Stimulated activated CD4-positive, alpha-beta T cell treated with anti-CD3 and anti-CD28 coated beads, Interleukin-1b, Interleukin-23, amount 100 ng/mL, for 48 hours (primary cell): ENCODE measurements at regions not wholly inside any gene's neighbourhood (a gene's known extent, or its start where the extent isn't known, plus 50 kb on each side); places are given as distances from the start of the nearest gene placed in this dataset.

Source experiments
- DNase-seq: peaks from one replicate; pipeline ENCODE4 v3.0.0-alpha.2; 2020

DNA sequence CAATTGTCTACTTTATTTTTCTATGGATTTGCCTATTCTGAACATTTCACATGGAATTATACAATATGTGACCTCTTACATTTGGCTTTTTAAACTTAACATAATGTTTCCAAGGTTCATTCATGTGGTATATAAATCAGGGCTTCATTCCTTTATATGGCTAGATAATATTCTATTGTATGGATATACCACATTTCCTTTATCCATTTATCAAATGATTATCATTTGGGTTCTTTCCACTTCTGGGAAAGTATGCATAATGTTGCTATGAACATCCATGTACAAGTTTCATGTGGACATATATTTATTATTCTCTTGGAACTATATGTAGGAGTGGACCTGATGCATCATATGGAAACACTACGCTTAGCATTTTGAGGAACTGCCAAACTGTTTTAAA is 99.7 kb upstream of the NCKAP5 start:
- DNase-seq = no peak

DNA sequence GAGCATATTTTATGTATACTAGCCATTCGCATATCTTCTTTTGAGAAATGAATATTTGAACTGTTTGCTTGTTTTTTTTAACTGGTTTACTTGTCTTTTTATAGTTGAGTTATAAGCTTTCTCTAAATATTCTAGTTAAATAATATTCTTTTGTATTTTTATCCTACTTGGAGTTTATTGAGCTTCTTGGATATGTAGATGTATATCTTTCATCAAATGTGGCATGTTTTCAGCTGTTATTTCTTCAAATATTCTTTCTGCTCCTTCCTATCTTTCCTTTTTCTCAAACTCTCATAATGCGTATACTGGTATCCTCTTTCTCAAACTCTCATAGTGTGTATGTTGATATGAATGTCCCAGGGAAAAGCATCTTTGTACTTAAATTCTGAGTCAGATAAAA is 100.3 kb upstream of the NCKAP5 start:
- no peak for DNase-seq

DNA sequence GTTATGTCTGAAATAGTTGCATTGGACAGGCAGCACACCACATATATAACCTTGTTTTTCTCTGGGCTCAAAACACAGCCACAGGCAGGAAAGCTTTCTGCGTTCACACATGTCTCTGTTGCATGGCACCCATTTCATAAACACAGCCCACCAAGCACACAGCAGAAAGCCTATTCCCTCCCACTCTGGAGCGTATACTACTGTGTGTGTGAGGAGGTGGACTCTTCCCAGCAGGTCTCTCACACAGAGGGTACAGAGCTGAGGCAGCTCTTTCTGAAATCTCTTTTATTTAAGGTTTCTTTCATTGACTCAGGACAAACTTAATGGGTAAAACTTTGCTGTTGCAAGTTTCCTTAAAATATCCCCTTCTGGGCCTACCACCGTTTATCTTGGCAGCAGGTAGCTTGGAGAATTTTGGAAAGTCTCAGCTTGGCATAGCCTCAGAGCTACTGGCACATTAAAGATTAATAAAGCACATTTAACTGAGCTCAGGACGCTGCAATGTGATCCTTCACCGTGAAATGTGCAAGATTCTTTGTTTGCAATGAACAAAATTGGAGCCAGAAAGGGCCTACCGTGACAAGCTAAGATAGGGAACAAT is 105.1 kb upstream of the NCKAP5 start:
- no peak for DNase-seq

DNA sequence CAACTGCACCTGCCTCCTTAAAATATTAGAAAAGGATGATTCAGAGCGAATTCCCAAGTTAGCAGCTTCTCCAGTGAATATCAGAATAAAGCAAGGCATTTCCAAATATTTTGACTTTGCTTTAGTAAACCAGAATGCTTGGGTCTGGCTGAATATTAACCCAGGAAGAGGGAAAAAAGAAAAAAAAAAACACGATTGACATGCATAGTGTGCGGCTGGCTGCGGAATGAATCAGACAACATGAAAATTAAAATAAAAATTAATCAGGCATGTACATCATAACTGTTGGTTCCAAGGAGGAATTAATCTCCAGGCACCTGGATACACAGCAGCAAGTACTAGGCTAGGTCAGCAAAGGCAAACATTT is 105.8 kb upstream of the NCKAP5 start:
- no peak for DNase-seq

DNA sequence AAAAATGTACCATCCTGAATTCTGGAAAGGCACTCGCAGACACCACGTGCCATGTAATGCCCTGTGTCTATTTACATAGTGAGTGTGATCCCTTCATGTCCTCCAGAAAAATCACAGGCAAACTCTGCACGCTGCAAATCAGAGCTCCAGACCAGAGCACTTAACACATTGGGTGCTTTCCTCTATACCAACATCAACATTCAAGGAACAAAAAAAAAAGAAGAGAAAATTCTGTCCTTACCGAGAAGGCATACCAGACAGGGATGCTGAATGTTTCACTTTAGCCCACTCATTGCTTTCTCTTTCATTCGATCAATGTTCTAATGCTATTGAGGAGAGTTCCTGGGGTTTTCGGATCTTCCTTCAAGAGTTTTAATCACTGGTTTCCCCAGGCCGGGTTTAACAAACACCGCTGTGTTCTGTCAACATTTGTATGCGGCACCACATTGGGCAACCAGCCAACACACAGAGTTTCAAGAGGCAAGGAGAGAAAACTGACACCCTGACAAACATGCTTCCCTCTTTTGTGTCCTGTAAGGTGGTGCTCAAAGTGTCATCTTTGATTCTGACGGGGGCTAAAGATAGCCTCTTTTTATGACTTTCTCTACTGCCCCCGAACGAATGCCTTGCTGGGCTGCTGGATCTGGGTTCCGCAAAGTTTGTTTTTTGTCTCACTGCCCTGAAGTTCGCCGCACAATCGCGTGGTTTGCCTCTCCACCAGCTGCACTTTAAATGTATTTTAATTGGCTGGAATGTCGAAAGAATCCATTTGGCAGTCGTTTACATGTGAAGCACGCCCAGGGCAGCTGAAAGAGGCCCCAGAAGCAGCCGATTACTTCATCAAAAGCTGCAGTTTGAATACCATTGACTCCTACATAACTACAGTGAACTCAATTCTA is 106.4 kb upstream of the NCKAP5 start:
- DNase-seq = no peak

DNA sequence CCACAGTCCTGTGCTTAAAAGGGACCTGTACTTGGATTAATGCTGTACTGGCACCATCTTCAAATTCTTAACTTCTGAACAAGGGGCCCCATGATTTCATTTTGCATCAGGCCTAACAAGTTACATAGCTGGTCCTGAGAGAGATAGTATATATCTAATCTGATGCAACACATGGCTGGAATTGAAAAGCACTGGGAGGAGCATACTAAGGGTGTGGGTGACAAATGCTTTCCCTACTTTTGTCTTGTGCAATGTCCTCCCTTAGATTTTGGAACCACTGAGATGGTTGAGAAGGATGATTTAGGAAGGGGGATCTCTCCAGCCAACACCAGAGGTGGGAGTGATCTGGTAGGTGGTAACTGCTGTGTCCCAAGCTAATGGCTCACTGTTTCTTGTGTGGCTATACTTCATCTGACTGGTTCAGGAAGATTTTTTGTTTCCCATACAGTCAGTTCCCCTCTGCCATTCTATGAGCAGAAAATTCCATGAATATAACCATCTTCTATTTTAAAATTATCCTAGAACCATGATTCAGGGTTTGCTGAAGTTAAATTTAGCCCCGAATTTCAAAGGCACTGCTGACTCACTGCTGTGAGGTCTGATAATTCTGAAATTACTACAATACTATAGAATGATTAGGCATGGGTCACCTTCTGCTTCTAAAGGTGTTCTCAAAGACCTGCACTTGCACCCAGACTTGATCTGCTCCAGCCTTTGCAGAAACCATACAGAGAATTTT is 108.3 kb upstream of the NCKAP5 start:
- no peak for DNase-seq

DNA sequence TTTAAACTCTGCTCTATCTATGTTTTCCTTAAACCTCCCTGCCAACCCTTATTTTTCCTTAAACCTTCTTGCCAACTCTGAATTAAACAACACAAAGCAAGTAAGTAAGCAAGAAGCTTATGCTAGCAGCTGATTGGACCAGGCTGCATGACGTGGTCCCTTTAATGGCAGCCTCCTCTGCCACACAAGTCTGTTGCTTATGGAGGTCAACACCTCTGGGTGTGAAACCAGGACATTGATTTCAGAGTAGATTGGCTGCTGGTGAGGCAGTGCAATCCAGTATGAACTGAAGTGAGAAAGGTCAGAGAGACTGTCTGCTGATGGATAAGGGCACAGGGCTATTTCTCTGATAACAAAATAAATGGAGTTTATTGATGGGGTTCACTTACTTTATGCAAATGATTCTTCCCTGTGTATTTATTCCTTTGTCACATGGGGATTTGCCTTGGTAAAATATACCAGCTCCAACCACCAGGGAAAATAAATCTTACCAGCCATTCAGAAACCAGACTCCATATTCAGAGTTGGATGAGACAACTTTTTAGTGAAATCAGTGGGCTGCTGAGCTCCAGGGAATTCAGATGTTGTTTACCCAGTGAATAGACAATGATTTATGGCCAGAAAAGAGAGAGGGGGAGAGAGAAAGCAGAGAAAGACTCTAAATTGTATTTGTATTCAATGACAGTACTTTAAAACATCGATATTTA is 112.2 kb upstream of the NCKAP5 start:
- no peak for DNase-seq

DNA sequence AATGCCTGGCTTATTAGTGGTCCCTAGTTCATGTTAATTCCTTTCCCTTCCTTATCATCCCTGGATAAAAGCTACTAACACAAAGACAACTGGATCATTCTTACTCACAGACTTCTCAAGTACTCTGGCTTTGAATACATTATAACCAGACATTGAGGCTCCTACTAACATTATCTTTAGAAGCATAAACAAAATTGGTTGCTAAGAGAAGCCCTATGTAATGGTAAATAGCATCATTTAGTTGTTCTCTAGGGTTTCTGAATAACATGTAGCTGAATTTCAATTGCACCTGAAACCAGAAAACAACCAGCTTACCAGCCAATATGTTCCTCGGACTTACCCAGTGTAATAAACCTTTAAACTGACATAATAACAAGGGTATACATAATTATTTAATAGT is 114.1 kb upstream of the NCKAP5 start:
- no peak for DNase-seq

DNA sequence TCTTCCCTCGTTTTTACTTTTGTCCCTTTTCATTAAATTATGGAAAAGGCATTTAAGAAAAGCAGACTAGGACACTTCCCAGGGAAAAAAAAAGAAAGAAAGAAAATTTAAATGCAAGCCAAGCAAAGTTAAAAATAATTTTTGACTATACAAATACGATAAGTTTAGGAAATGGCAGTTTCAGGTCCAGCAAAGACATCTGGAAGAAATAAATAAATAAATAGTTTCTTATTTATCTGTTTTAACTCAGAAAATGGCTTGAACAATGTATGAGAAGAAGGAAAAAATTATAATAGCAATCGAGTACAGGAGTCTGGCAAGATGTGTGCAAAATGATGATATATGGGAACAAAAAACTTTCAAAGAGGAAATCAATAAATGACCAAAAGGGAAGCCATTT is 114.6 kb upstream of the NCKAP5 start:
- DNase-seq = no peak

DNA sequence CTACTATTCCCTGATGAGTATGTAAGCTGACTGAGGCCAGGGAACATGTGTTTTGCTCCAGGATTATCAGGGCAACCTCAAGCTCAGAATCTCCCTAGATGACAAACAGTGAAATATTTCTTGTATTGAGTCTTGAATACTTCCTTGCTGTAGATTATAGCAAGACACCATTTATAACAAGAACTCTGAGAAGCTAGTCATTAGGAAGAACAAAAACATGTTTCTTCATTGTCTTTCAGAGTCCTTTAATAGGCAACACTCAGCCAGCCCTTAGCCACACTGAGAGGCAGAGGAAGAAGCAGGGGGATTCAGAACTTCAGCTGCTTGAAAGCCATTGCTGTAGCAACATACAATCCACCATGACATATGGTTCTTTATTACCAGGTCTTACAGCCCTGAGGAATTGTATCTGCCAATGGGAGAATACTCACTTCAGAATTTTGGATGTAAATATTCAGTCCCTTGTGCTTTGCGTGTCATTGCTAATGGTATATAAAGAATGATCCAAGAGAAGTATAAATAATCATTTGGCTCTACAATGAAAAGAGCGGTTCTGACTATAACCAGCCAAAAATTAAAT is 117.5 kb upstream of the NCKAP5 start:
- no peak for DNase-seq

DNA sequence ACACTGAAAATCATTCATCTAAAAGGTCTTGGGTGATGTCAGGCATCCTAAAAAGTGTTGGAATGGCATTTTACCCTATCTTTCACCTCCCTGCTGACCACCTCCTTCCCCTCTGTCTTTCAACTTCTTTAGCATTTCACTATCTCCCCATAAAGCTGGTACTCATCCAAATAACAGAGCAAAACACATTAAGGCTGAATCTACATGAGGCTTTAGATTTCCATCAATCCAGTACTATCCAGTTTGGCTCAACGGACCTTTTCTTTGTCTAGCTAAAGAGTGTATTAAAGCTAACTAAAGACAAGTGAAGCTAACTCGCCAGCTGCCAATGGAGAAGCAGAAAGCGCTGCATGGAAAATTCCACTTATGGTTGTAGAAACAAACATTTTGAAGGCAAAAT is 122.5 kb upstream of the NCKAP5 start:
- no peak for DNase-seq

DNA sequence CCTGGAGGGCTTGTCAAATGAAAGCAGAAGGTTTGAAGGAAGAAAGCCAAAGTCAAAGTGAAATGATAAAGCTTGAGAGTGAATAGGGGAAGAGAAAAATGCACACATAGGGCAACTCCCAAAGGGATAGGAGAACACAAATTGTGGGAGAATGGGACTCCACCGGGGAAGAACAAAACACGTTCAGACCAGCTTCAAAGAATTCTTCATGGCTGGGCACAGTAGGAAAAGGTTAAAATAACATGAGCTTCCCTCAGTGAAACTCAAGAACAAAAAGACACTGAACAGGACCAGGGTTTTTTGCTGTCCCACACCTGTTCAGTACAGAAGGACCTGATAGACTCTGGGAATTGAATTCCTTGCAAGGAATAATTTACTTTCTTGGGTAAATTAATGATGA is 123.1 kb upstream of the NCKAP5 start:
- DNase-seq = no peak

DNA sequence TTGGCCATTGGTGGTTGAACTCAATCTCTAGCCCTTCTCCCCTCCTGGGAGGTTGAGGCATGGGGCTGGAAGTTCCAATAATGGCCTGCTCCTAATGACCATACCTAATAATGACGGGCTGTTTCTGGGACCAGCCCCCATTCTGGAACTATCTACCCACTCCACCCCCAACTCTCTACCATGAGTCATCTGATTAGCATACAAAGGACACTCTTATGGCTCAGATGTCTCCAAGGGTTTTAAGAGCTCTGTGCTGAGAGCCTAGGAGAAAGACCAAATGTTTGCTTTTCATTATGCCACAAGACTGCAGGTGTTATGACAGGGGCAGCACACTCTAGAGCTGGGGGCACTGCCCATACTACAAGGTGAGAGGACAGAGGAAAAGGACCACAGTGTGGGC is 137.0 kb upstream of the NCKAP5 start:
- no peak for DNase-seq

DNA sequence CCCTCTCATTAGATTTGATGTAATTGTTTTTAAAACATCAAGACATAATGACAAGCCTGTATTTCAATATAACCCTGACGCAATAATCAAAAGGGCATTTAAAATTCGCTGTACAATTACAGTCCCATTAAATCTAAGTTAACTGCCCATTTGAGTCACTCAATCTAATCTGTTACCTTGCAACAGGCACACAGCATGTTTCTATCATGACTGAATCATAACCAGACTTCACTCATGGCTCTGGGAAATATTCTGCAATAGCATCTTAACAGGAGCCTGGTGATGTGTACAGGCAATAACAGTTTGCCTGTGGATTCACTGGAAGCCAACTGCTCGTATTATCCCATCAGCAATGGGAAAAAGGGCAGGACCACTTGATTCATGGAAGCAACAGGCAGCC is 142.3 kb upstream of the NCKAP5 start:
- no peak for DNase-seq

DNA sequence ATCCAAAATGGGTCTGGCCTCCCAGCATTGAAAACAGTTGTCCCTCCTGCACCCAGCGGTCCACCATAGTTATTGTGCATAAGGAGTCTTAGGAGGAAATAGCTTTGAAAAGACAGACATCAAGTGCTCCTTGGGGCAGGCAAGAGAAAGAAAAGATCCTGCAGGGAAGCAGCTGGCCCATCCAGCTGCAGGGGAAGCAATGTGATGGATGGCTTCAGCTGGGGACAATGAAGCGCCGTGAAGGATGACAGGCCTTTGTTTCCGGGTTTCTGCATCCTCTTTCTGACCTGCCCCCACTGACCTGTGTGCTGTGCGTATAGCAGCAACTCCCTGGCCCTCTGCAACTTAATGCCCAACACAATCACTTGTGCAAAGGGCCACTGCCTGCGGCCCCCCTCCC is 142.9 kb upstream of the NCKAP5 start:
- DNase-seq = no peak

DNA sequence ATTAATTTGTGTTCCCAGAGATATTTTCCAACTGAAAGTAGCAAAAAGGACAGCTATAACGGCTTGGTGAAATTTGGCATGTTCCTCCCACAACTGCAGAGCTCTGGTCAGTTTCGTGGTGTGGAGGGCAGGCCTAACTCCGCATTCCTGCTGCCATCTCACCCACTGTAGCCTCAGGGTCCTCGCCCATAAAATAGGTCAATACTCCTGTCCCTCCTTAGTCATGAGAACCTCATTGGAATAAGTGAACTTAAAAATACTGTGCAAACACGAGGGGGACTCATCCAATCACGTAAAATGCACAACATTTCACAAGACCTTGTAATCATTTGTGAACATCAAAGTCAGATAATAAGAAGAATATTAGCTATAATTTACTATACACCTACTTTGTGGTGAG is 143.5 kb upstream of the NCKAP5 start:
- no peak for DNase-seq

DNA sequence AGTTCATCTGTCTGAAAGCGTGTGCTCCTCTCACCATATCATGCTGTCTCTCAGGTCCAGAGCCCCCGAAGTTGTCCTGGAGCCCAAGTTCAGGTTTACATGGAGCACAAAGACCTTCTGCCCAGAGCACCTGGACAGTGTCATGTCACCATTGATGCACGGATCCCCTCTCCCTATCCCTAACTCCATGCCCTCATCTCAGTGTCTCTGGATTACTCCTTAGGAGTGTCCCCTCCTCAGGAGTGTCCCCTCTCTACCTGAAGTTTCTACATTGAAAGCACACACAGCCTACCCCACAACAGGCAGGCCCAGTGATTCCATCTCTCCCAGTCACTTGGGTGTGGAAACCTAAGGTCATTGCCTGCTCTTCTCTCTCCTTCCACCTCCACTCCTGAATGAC is 144.1 kb upstream of the NCKAP5 start:
- DNase-seq = no peak

DNA sequence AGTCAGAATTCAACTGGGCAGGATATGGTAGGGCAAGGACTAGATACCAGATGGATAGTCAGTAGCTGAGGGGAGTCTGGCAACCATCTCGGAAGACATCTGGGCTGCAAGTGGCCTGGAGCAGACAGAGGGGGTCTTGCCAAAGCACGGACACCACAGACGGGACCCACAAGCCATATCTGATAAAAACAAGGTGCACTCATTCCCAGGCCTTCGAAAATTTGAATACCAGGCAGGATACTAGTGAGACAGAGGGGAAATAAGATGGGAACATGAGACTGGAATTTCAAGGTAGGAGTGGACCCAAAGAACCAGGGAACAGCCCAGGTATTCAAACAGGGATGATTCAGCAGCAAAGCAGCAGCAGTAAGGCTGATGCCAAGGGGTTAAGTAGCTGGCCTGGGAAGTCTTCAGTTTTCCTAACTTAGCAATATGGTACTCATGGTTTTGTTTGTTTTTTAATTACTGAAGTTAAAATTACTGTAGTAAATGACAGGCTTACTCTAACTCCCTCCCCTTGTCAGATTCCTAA is 144.9 kb upstream of the NCKAP5 start:
- no peak for DNase-seq

DNA sequence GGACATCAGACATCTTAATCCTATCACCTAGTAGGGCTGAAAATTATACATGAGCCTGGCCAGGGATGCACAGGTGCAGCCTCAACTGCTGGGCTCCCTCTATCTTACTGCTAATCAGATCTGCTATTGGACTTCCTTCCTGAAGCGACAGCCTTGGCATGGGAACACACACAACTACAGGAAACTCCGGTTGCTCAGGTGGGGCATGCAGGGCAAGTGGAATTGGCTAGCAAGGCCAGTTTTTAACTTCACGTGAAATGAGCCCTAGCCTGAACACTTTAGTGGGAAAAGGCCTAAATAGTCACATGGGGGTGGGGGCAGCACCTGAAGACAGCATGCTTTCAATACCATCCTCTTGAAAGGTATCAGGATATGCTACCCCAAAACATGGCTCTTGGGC is 147.9 kb upstream of the NCKAP5 start:
- DNase-seq = no peak

DNA sequence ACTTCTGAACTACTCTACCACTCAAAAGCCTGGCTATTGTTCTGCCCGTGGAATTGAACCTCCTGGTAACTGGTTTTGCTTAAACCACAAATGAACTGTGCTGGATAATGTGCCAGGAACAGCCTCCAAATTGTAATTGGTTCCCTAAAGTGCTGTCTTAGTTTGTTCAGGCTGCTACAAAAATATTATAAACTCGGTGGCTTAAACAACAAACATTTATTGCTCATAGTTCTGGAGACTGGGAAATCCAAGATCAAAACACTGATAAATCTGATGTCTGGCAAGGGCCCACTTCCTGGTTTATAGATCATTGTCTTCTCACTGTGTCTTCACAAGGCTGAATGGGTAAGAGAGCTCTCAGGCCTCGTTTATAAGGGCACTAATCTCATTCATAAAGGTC is 149.2 kb upstream of the NCKAP5 start:
- DNase-seq = no peak

DNA sequence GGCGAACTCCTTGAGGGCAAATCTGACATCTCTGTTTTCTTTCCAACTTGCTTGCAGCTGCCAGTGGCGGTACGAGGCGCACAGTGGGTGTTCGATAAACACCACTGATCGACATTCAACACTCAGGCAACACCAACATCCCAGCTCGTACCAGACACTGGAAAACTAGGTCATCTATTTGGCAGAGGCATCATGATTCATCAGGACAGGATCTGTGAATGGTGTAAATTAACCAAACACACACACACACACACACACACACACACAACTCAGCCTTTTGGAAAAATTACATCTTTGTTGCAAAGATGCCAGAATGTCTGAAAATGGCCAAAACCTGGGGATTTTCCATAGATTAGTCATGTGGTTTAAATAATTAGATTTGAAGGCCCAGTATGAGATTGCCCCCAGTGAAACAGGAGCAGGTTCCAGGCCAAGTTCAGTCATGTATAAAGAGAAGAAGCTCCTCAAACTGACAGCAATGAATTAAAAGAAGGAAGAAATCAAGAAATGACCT is 150.5 kb upstream of the NCKAP5 start:
- no peak for DNase-seq

DNA sequence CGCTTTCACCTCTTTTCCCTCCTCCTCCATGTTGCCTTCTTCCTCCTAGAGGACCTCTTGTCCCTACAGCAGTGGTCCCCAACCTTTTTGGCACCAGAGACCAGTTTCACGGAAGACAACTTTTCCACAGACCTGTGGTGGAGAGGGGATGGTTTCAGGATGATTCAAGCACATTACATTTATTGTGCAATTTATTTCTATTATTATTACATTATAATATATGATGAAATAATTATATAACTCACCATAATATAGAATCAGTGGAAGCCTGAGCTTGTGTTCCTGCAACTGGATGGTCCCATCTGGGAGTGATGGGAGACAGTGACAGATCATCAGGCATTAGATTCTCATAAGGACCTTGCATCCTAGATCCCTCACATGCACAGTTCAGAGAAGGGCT is 152.2 kb upstream of the NCKAP5 start:
- no peak for DNase-seq

DNA sequence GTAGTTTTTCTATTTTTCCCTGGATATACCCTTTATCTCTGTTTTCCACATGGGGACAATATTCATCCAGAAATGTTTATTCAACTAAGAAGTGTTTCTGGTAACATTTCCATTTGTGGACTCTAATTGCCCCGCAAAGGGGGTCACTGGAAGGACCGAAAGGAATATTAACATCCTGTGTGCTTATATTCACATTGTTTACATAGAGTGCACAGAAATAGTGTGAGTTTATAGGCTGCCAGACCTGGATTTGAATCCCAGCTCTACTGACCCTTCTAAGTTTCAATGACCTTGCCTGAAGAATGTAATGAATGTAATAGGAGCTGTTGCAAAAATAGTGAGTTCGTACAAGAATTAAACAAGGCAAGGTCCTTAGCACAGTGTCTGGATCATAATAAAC is 152.9 kb upstream of the NCKAP5 start:
- no peak for DNase-seq
